DOHH2 (cell line): ENCODE measurements at regions not wholly inside any gene's neighbourhood (a gene's known extent, or its start where the extent isn't known, plus 50 kb on each side); places are given as distances from the start of the nearest gene placed in this dataset.

Source experiments
- H3F3A ChIP-seq: fragments of 200-600 bp; sonication (generic), shearing (Covaris generic); 2 replicates; pipeline ENCODE4 v1.6.0; 2016; ENCODE audit warnings: antibody characterized with exemption, mild to moderate bottlenecking; ENCODE audit not compliant: control insufficient read depth, insufficient read depth
- H3K27ac ChIP-seq: fragments of 200-600 bp; sonication (generic); 2 replicates; pipeline ENCODE4 v1.5.1; 2014; ENCODE audit warnings: low read depth, mild to moderate bottlenecking, low read length, moderate library complexity
- H3K27me3 ChIP-seq: fragments of 200-600 bp; sonication (generic); 2 replicates; pipeline ENCODE4 v1.6.1; 2014; ENCODE audit warnings: mild to moderate bottlenecking, low read length, mixed read lengths; ENCODE audit not compliant: control insufficient read depth
- H3K36me3 ChIP-seq: fragments of 200-600 bp; sonication (generic); 2 replicates; pipeline ENCODE4 v1.6.1; 2014; ENCODE audit warnings: mild to moderate bottlenecking, low read length, moderate library complexity, mixed read lengths; ENCODE audit not compliant: control insufficient read depth
- H3K4me1 ChIP-seq: fragments of 200-600 bp; sonication (generic); 2 replicates; pipeline ENCODE4 v1.6.1; 2014; ENCODE audit warnings: mild to moderate bottlenecking, low read length, mixed read lengths; ENCODE audit not compliant: control insufficient read depth
- H3K4me2 ChIP-seq: fragments of 200-600 bp; sonication (generic); 2 replicates; pipeline ENCODE4 v1.6.0; 2014; ENCODE audit warnings: mild to moderate bottlenecking, low read length, moderate library complexity
- H3K4me3 ChIP-seq: fragments of 200-600 bp; sonication (generic); 2 replicates; pipeline ENCODE4 v1.5.1; 2014; ENCODE audit warnings: mild to moderate bottlenecking, low read length, mixed read lengths
- H3K79me2 ChIP-seq: fragments of 200-600 bp; sonication (generic); 2 replicates; pipeline ENCODE4 v1.6.1; 2014; ENCODE audit warnings: mild to moderate bottlenecking, low read length, mixed read lengths; ENCODE audit not compliant: control insufficient read depth
- H3K9me2 ChIP-seq: fragments of 200-600 bp; sonication (generic); replicated peaks from 2 replicates; pipeline ENCODE4 v1.6.1; 2014; ENCODE audit warnings: mild to moderate bottlenecking, low read length, mixed read lengths; ENCODE audit not compliant: control insufficient read depth
- H3K9me3 ChIP-seq: fragments of 200-600 bp; sonication (generic); 2 replicates; pipeline ENCODE4 v1.6.1; 2014; ENCODE audit warnings: antibody characterized with exemption, low read length, mixed read lengths; ENCODE audit not compliant: control insufficient read depth, insufficient read depth
- H4K20me1 ChIP-seq: fragments of 200-600 bp; sonication (generic); 2 replicates; pipeline ENCODE4 v1.6.0; 2014; ENCODE audit warnings: low read depth, mild to moderate bottlenecking, antibody characterized with exemption, low read length, moderate library complexity; ENCODE audit not compliant: control insufficient read depth, insufficient read depth
- EZH2phosphoT487 ChIP-seq: fragments of 200-600 bp; sonication (generic); IDR thresholded peaks from 2 replicates; pipeline ENCODE4 v1.6.1; 2017; ENCODE audit warnings: borderline replicate concordance, mild to moderate bottlenecking, antibody characterized with exemption, low read length, moderate library complexity, mixed read lengths
- TF ChIP-seq, protein P1 (sequence below): fragments of 200-600 bp; sonication (generic); IDR thresholded peaks from one replicate; pipeline ENCODE4 v1.5.1; 2014; ENCODE audit warnings: antibody characterized with exemption, mild to moderate bottlenecking, low read depth, low read length; ENCODE audit not compliant: poor library complexity, severe bottlenecking

GRCh38 chr6:4362326-4362725 lies 227.0 kb upstream of the ECI2 start:
- Histone ChIP-seq H3K36me3 (no peaks in the 10 kb centered on the region), H3F3A (no peaks in the 10 kb centered on the region), H3K4me2 (no peak overlapping the region), H3K9me3 (no peaks in the 10 kb centered on the region), H3K4me3 (no peak overlapping the region), H3K9me2 (no peaks in the 10 kb centered on the region), H3K27me3 (no peaks in the 10 kb centered on the region), H3K79me2 (no peaks in the 10 kb centered on the region), H3K27ac (no peak overlapping the region), H3K4me1 (no peaks in the 10 kb centered on the region), H4K20me1 (no peaks in the 10 kb centered on the region)
- TF ChIP-seq, protein P1, sequence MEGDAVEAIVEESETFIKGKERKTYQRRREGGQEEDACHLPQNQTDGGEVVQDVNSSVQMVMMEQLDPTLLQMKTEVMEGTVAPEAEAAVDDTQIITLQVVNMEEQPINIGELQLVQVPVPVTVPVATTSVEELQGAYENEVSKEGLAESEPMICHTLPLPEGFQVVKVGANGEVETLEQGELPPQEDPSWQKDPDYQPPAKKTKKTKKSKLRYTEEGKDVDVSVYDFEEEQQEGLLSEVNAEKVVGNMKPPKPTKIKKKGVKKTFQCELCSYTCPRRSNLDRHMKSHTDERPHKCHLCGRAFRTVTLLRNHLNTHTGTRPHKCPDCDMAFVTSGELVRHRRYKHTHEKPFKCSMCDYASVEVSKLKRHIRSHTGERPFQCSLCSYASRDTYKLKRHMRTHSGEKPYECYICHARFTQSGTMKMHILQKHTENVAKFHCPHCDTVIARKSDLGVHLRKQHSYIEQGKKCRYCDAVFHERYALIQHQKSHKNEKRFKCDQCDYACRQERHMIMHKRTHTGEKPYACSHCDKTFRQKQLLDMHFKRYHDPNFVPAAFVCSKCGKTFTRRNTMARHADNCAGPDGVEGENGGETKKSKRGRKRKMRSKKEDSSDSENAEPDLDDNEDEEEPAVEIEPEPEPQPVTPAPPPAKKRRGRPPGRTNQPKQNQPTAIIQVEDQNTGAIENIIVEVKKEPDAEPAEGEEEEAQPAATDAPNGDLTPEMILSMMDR = no peak
- TF ChIP-seq EZH2phosphoT487 = no peak

- no peaks in the 10 kb centered on the region for H4K20me1 ChIP-seq
- no peaks in the 10 kb centered on the region for H3K27me3 ChIP-seq
- H3K9me3 ChIP-seq = no peaks in the 10 kb centered on the region
- no peaks in the 10 kb centered on the region for H3F3A ChIP-seq
- no peaks in the 10 kb centered on the region for H3K9me2 ChIP-seq
- H3K27ac ChIP-seq = no peak overlapping the region
- no peaks in the 10 kb centered on the region for H3K4me1 ChIP-seq
- TF ChIP-seq, protein P1 = no peak
- TF ChIP-seq EZH2phosphoT487 = no peak
- H3K36me3 ChIP-seq = no peaks in the 10 kb centered on the region
- no peak overlapping the region for H3K4me3 ChIP-seq
- H3K79me2 ChIP-seq = no peaks in the 10 kb centered on the region
- no peak overlapping the region for H3K4me2 ChIP-seq
Measured at GRCh38 chr6:4360920-4361319, 225.5 kb upstream of the ECI2 start.

GRCh38 chr6:4359108-4359730 lies 223.8 kb upstream of the ECI2 start:
- Histone ChIP-seq H3K36me3 (no peaks in the 10 kb centered on the region), H3K4me1 (no peaks in the 10 kb centered on the region), H3F3A (no peaks in the 10 kb centered on the region), H3K9me2 (no peaks in the 10 kb centered on the region), H3K27me3 (no peaks in the 10 kb centered on the region), H4K20me1 (no peaks in the 10 kb centered on the region), H3K4me3 (no peak overlapping the region), H3K79me2 (no peaks in the 10 kb centered on the region), H3K27ac (no peak overlapping the region), H3K4me2 (no peak overlapping the region), H3K9me3 (no peaks in the 10 kb centered on the region)
- TF ChIP-seq, protein P1 = no peak
- no peak for TF ChIP-seq EZH2phosphoT487
